ENCODE measurements at regions not wholly inside any gene's neighbourhood (a gene's known extent, or its start where the extent isn't known, plus 50 kb on each side); places are given as distances from the start of the nearest gene placed in this dataset.

DNA sequence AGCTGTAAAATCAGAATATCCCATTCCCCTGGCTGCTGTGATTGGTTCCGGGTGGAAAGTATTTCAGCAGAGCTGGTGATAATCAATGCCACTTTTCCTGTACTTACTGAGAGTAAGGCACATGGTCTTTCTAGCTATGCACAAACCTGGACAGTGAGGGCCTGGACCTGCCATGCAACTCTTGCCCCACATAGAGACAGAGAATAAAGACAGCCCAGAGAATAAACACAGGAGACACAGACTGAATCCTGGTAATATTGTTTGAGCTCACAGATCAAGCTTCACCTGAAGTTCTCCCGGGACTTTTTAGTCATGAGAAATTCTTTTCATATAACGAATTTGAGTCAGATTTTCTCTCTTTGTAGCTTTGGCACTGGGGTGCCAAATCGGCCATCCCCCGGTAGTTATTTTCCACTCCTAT, 81.9 kb downstream of the ACAA2 start:
- Histone ChIP-seq H3K23me2 (ENCODE audit: low read depth, low read length) (no peaks in the 10 kb centered on the region), H4K91ac (replicated peaks; ENCODE audit: insufficient read length, low read length) (no peak overlapping the region), H2BK20ac (ENCODE audit: low read length) (no peak overlapping the region; the same call in 1 of the 2 replicates), H2BK15ac (ENCODE audit: low read length) (no peak overlapping the region), H3K9me3 (ENCODE audit: insufficient read depth in 2 of 2, low read depth in 1 of 2, low read length in 1 of 2) (no peaks in the 10 kb centered on the region), H2AFZ (ENCODE audit: low read length) (0 out of 2 replicates have a peak overlapping the region, but pooled peaks have one; percentile 41), H3K9ac (replicated peaks in 1 of 4; ENCODE audit: extremely low read depth in 1 of 4, low read depth in 3 of 4, low read length in 3 of 4) (no peak overlapping the region; a peak in 1 of 7 replicates), H3K4me1 (replicated peaks in 1 of 4; ENCODE audit: control insufficient read depth in 3 of 4, insufficient read depth in 4 of 4, low read length in 3 of 4) (peaks cover 2 to 12% (median 8%) of the 10 kb centered on the region in 4 experiments), H3K27ac (ENCODE audit: low read depth, low read length) (no peak overlapping the region), H3K79me2 (ENCODE audit: control insufficient read depth in 1 of 2, insufficient read depth in 2 of 2, low read length in 2 of 2) (no peaks in the 10 kb centered on the region), H3K18ac (ENCODE audit: extremely low read depth, low read length) (no peak overlapping the region), H3K56ac (replicated peaks; ENCODE audit: insufficient read length, low read depth, low read length) (no peak overlapping the region), H2BK12ac (ENCODE audit: low read depth, low read length) (no peak overlapping the region), H4K20me1 (replicated peaks in 1 of 2; ENCODE audit: control insufficient read depth in 1 of 2, insufficient read depth in 2 of 2, low read length in 2 of 2) (no peaks in the 10 kb centered on the region), H3K27me3 (replicated peaks in 1 of 4; ENCODE audit: control insufficient read depth in 3 of 4, extremely low read depth in 1 of 4, insufficient read depth in 3 of 4, low read length in 3 of 4) (no peaks in the 10 kb centered on the region; a peak in 1 of 7 replicates), H3K14ac (ENCODE audit: insufficient read length) (no peak overlapping the region), H3K36me3 (ENCODE audit: control insufficient read depth in 2 of 4, insufficient read depth in 4 of 4, low read length in 3 of 4) (no peaks in the 10 kb centered on the region), H3K4me2 (ENCODE audit: insufficient read depth in 1 of 2, low read depth in 2 of 2, low read length in 2 of 2) (0 out of 4 replicates have a peak overlapping the region, but pooled peaks of 1 of the 2 experiments have one; percentile 20), H2AK5ac (ENCODE audit: low read depth, low read length) (no peak overlapping the region), H4K5ac (ENCODE audit: insufficient read length, low read depth, low read length) (no peak overlapping the region), H2BK120ac (replicated peaks; ENCODE audit: low read depth, low read length) (no peak overlapping the region), H2BK5ac (ENCODE audit: low read depth, low read length) (no peak overlapping the region), H3K4ac (replicated peaks; ENCODE audit: insufficient read length, low read depth, low read length) (no peak overlapping the region), H3K4me3 (ENCODE audit: extremely low read depth in 1 of 4, insufficient read depth in 2 of 4, low read depth in 3 of 4, low read length in 4 of 4) (no peak overlapping the region), H3K23ac (ENCODE audit: insufficient read length) (no peak overlapping the region), H3K79me1 (ENCODE audit: low read depth, low read length) (no peaks in the 10 kb centered on the region), H4K8ac (ENCODE audit: extremely low read depth, insufficient read depth, low read length) (no peak overlapping the region)
- WGBS, 2 experiments (ENCODE audit: extremely low coverage in 1 of 2, insufficient coverage in 1 of 2, insufficient read length in 1 of 2, insufficient replicate concordance in 2 of 2, low coverage in 1 of 2, low lambda C conversion rate in 2 of 2, missing lambda C conversion rate in 1 of 2): 81% methylated on average over 5 of the region's 5 CpGs; no CpG with 5 or more reads in 1 of the 2 experiments
- ChIA-PET CTCF (ENCODE audit: partially characterized antibody) (interaction anchor here (1.0 to 3.5 kb wide), 12 partner anchors 8 to 413 kb away, joined by 3 to 19 read pairs (median 5); partner anchors contain the start of gene LIPG), POLR2A (ENCODE audit: partially characterized antibody) (no interaction called here)
- no peak for DNase-seq (ENCODE audit: low read depth in 1 of 2, low spot score in 2 of 2)
- TF ChIP-seq EP300 (IDR thresholded peaks at IDR 0.05; ENCODE audit: borderline replicate concordance in 1 of 2, low read depth in 2 of 2, low read length in 2 of 2) (no peak), CBX5 (IDR thresholded peaks at IDR 0.05; ENCODE audit: low read depth, low read length) (no peak), TAF1 (IDR thresholded peaks at IDR 0.05; ENCODE audit: low read depth, low read length) (no peak), SRF (IDR thresholded peaks at IDR 0.05; ENCODE audit: low read depth, low read length) (no peak), RBBP5 (IDR thresholded peaks at IDR 0.05; ENCODE audit: borderline replicate concordance, low read depth, low read length) (no peak), TBP (IDR thresholded peaks at IDR 0.05; ENCODE audit: low read depth, low read length) (no peak), MAFK (IDR thresholded peaks at IDR 0.05; ENCODE audit: low read depth, low read length) (no peak), RXRA (IDR thresholded peaks at IDR 0.05; ENCODE audit: insufficient read depth, low read depth, low read length) (no peak), ASH2L (IDR thresholded peaks at IDR 0.05; ENCODE audit: low read length) (no peak)
- no peak for FAIRE-seq

Data from H1 (cell line).